B cell (primary cell): ENCODE measurements at regions not wholly inside any gene's neighbourhood (a gene's known extent, or its start where the extent isn't known, plus 50 kb on each side); places are given as distances from the start of the nearest gene placed in this dataset.
"Not testable (repeated sequence)": the region's sequence is repeated elsewhere in the genome, so short reads cannot be mapped to it uniquely, and the experiment has no call there.

Source experiments
- ATAC-seq: fragments of 200-7000 bp; cut with Tn5 transposase; one replicate; pipeline ENCODE4 v1.10.0; 2021; ENCODE audit warnings: low read depth, mild to moderate bottlenecking, moderate number of reproducible peaks, moderate library complexity
- CTCF ChIA-PET: fragments of 350-600 bp; sonication (Branson Sonifier 250); formaldehyde crosslinking; loops from one replicate; lab custom pipeline; 2021; ENCODE audit warnings: antibody characterized with exemption, inconsistent platforms; lab: Charles Lee
- POLR2A ChIA-PET: fragments of 350-600 bp; sonication (Branson Sonifier 250); formaldehyde crosslinking; loops from one replicate; lab custom pipeline; 2021; ENCODE audit warnings: antibody characterized with exemption; lab: Charles Lee
- DNase-seq: peaks from one replicate; pipeline ENCODE4 v3.0.0; 2013
- H2AFZ ChIP-seq: 2 replicates; pipeline ENCODE4 v1.6.1; 2012; ENCODE audit warnings: mild to moderate bottlenecking, low read depth, low read length; ENCODE audit not compliant: insufficient read depth, poor library complexity, severe bottlenecking
- H3K27ac ChIP-seq, 2 donors: 1 replicate in 1 of 2; 2 replicates in 1 of 2; pipeline ENCODE4 v1.5.1; 2012 to 2013; ENCODE audit warnings: low read length in 2 of 2, mild to moderate bottlenecking in 2 of 2, moderate library complexity in 1 of 2
- H3K27me3 ChIP-seq, 4 experiments: fragments of 200-600 bp in 1 of 4; sonication (generic) in 1 of 4; replicated peaks in 1 of 4; 1 replicate in 2 of 4; 2 replicates in 2 of 4; pipeline versions ENCODE4 v1.6.1 to v1.7.0; 2013 to 2016; ENCODE audit warnings: low read length in 3 of 4, mild to moderate bottlenecking in 2 of 4, mixed read lengths in 1 of 4, moderate library complexity in 1 of 4; ENCODE audit not compliant: insufficient read depth in 4 of 4, control insufficient read depth in 3 of 4; ENCODE audit errors: control extremely low read depth in 1 of 4
- H3K36me3 ChIP-seq, 2 experiments: replicated peaks in 1 of 2; 1 replicate in 1 of 2; 2 replicates in 1 of 2; pipeline versions ENCODE4 v1.6.1 to v1.7.1; 2013; ENCODE audit warnings: low read length in 1 of 2; ENCODE audit not compliant: insufficient read depth in 2 of 2, control insufficient read depth in 1 of 2; ENCODE audit errors: control extremely low read depth in 1 of 2, extremely low read depth in 1 of 2
- H3K4me1 ChIP-seq, 2 donors: fragments of 200-600 bp in 1 of 2; sonication (generic) in 1 of 2; 1 replicate in 1 of 2; 2 replicates in 1 of 2; pipeline versions ENCODE4 v1.5.1 to v1.6.1; 2013 to 2017; ENCODE audit warnings: low read length in 2 of 2; ENCODE audit not compliant: control insufficient read depth in 2 of 2, insufficient read depth in 2 of 2
- H3K4me2 ChIP-seq: replicated peaks from 2 replicates; pipeline ENCODE3; 2012; ENCODE audit warnings: mild to moderate bottlenecking, low read depth, low read length; ENCODE audit not compliant: poor library complexity, severe bottlenecking
- H3K4me3 ChIP-seq, 5 experiments: fragments of 200-600 bp in 1 of 5; sonication (generic) in 1 of 5; 1 replicate in 3 of 5; 2 replicates in 2 of 5; pipeline versions ENCODE4 v1.5.1 to v1.7.0; 2011 to 2016; ENCODE audit warnings: low read length in 4 of 5, mild to moderate bottlenecking in 4 of 5, low read depth in 2 of 5, control low read depth in 1 of 5, moderate library complexity in 1 of 5; ENCODE audit not compliant: insufficient read depth in 1 of 5; ENCODE audit errors: control extremely low read depth in 1 of 5, extremely low read depth in 1 of 5
- H3K79me2 ChIP-seq: fragments of 200-600 bp; sonication (generic); one replicate; pipeline ENCODE4 v1.6.0; 2016; ENCODE audit warnings: low read length; ENCODE audit not compliant: control insufficient read depth, insufficient read depth
- H3K9ac ChIP-seq: fragments of 200-600 bp; sonication (generic); 2 replicates; pipeline ENCODE4 v1.6.1; 2017; ENCODE audit warnings: mild to moderate bottlenecking, low read length, moderate library complexity
- H3K9me3 ChIP-seq, 3 donors: one replicate each; pipeline versions ENCODE4 v1.6.1 to v1.7.1; 2013; ENCODE audit warnings: low read length in 2 of 3; ENCODE audit not compliant: control insufficient read depth in 2 of 3, insufficient read depth in 1 of 3; ENCODE audit errors: control extremely low read depth in 1 of 3
- H4K20me1 ChIP-seq: 2 replicates; pipeline ENCODE4 v1.6.0; 2012; ENCODE audit warnings: mild to moderate bottlenecking, low read length; ENCODE audit not compliant: insufficient read depth, control insufficient read depth, poor library complexity, severe bottlenecking
- H3K27ac Mint-ChIP-seq: one replicate; pipeline ENCODE4 v1.8.0; 2021; ENCODE audit warnings: mixed read lengths
- H3K27me3 Mint-ChIP-seq: one replicate; pipeline ENCODE4 v1.8.0; 2021; ENCODE audit warnings: mixed read lengths
- H3K4me1 Mint-ChIP-seq: one replicate; pipeline ENCODE4 v1.8.0; 2021; ENCODE audit warnings: mixed read lengths
- H3K4me3 Mint-ChIP-seq: one replicate; pipeline ENCODE4 v1.8.0; 2021; ENCODE audit warnings: mixed read lengths
- H3K9me3 Mint-ChIP-seq: one replicate; pipeline ENCODE4 v1.8.0; 2022; ENCODE audit warnings: mixed read lengths; ENCODE audit not compliant: insufficient read depth
- CTCF ChIP-seq: fragments of 200-600 bp; IDR thresholded peaks from one replicate; pipeline ENCODE4 v1.8.0; 2022; ENCODE audit warnings: antibody characterized with exemption, mild to moderate bottlenecking
- EZH2 ChIP-seq: IDR thresholded peaks from 2 replicates; pipeline ENCODE4 v1.6.1; 2012; ENCODE audit warnings: borderline replicate concordance, low read depth, mild to moderate bottlenecking, moderate library complexity, low read length; ENCODE audit not compliant: insufficient read depth, poor library complexity, severe bottlenecking
- WGBS: methylation state at CpG from one replicate; pipeline ENCODE4 v1.1.5; 2013; ENCODE audit warnings: missing lambda C conversion rate; ENCODE audit not compliant: insufficient coverage; 5-methylcytosine and 5-hydroxymethylcytosine counted together
- intact Hi-C: fragments of 100-400 bp; cut with micrococcal nuclease; formaldehyde crosslinking; loops from one replicate; pipeline ENCODE4 v1.10.0; 2022

- DNase-seq (no peak), ATAC-seq (no peak)
- Histone ChIP-seq H3K4me1 (no peaks in the 10 kb centered on the region), H3K27ac (no peak overlapping the region), H3K9me3 (peaks cover 5 to 11% (median 10%) of the 10 kb centered on the region in 3 donors), H3K9ac (no peak overlapping the region), H3K4me3 (no peak overlapping the region), H2AFZ (no peak overlapping the region), H3K79me2 (no peaks in the 10 kb centered on the region), H3K27me3 (no peaks in the 10 kb centered on the region), H3K36me3 (no peaks in the 10 kb centered on the region), H3K4me2 (no peak overlapping the region), H4K20me1 (no peaks in the 10 kb centered on the region)
- intact Hi-C loops, result no loop called here
- H3K27ac Mint-ChIP-seq, result no peak overlapping the region
- TF ChIP-seq CTCF, result no peak
- TF ChIP-seq EZH2, result no peak
- H3K9me3 Mint-ChIP-seq, result no peaks in the 10 kb centered on the region
- no peak overlapping the region for H3K4me3 Mint-ChIP-seq
- 65% methylated on average over 2 of the region's 3 CpGs for WGBS
- ChIA-PET CTCF (no interaction called here), POLR2A (no interaction called here)
- no peaks in the 10 kb centered on the region for H3K4me1 Mint-ChIP-seq
- no peaks in the 10 kb centered on the region for H3K27me3 Mint-ChIP-seq
These were observed 56.4 kb upstream of the TPTE start for GRCh38 chr21:10464975-10465374.

- H3K27me3 ChIP-seq, H3K9ac ChIP-seq, H3K27ac Mint-ChIP-seq, H3K27ac ChIP-seq, H3K36me3 ChIP-seq, H3K4me2 ChIP-seq, H3K9me3 Mint-ChIP-seq, H4K20me1 ChIP-seq, DNase-seq, H3K27me3 Mint-ChIP-seq, H3K4me3 Mint-ChIP-seq, intact Hi-C loops, H3K4me3 ChIP-seq, H2AFZ ChIP-seq, H3K4me1 ChIP-seq, H3K79me2 ChIP-seq, CTCF ChIA-PET, H3K4me1 Mint-ChIP-seq, POLR2A ChIA-PET: not testable (repeated sequence)
- peaks cover 5 to 11% (median 10%) of the 10 kb centered on the region in 3 donors for H3K9me3 ChIP-seq
- WGBS, result 59% methylated on average over 8 of the region's 10 CpGs
- peak; percentile 17 for ATAC-seq
These were observed 55.8 kb upstream of the TPTE start for GRCh38 chr21:10465524-10466110.
